ENCODE measurements at regions not wholly inside any gene's neighbourhood (a gene's known extent, or its start where the extent isn't known, plus 50 kb on each side); places are given as distances from the start of the nearest gene placed in this dataset.

- Histone ChIP-seq H3K36me3 (ENCODE audit: insufficient read depth, low read length) (no peaks in the 10 kb centered on the region), H3K9ac (ENCODE audit: low read depth, low read length) (no peak overlapping the region), H3K4me1 (ENCODE audit: insufficient read depth, low read length) (no peaks in the 10 kb centered on the region), H2AFZ (ENCODE audit: low read depth, low read length) (no peak overlapping the region), H3K4me2 (ENCODE audit: insufficient read depth, low read length) (no peak overlapping the region), H3K9me3 (ENCODE audit: insufficient read depth, low read length, severe bottlenecking) (no peaks in the 10 kb centered on the region), H3K79me2 (ENCODE audit: insufficient read depth, low read length) (no peaks in the 10 kb centered on the region), H3K27me3 (ENCODE audit: insufficient read depth, low read length, poor library complexity) (no peaks in the 10 kb centered on the region), H3K27ac (ENCODE audit: low read length) (no peak overlapping the region), H4K20me1 (ENCODE audit: insufficient read depth, low read length) (no peaks in the 10 kb centered on the region), H3K4me3 (ENCODE audit: low read depth in 1 of 2, low read length in 2 of 2) (no peak overlapping the region)
- TF ChIP-seq CTCF (IDR thresholded peaks at IDR 0.05; ENCODE audit: borderline replicate concordance, extremely low read depth, low read length, poor library complexity, severe bottlenecking) (no peak), EZH2 (IDR thresholded peaks at IDR 0.05; ENCODE audit: borderline replicate concordance, low read depth, low read length, severe bottlenecking) (no peak)
- DNase-seq (no peak), ATAC-seq (ENCODE audit: insufficient read depth, low read depth) (no peak)
These were observed 169.6 kb downstream of the TBXT start for GRCh38 chr6:165998072-165998471.

- TF ChIP-seq EZH2 (IDR thresholded peaks at IDR 0.05; ENCODE audit: borderline replicate concordance, low read depth, low read length, severe bottlenecking), result no peak
- TF ChIP-seq CTCF (IDR thresholded peaks at IDR 0.05; ENCODE audit: borderline replicate concordance, extremely low read depth, low read length, poor library complexity, severe bottlenecking), result no peak
These were observed 176.3 kb downstream of the TBXT start for GRCh38 chr6:165991341-165991740.

GRCh38 chr6:165990216-165990615 is 177.4 kb downstream of the TBXT start:
- ATAC-seq (ENCODE audit: insufficient read depth, low read depth), result no peak
- Histone ChIP-seq H4K20me1 (ENCODE audit: insufficient read depth, low read length) (no peaks in the 10 kb centered on the region), H3K4me2 (ENCODE audit: insufficient read depth, low read length) (no peak overlapping the region), H2AFZ (ENCODE audit: low read depth, low read length) (no peak overlapping the region), H3K36me3 (ENCODE audit: insufficient read depth, low read length) (no peaks in the 10 kb centered on the region), H3K27me3 (ENCODE audit: insufficient read depth, low read length, poor library complexity) (no peaks in the 10 kb centered on the region), H3K27ac (ENCODE audit: low read length) (peak overlapping the region; percentile 17; the same call in 1 of the 2 replicates), H3K79me2 (ENCODE audit: insufficient read depth, low read length) (no peaks in the 10 kb centered on the region), H3K9ac (ENCODE audit: low read depth, low read length) (no peak overlapping the region), H3K4me1 (ENCODE audit: insufficient read depth, low read length) (peaks cover 35% of the 10 kb centered on the region), H3K4me3 (ENCODE audit: low read depth in 1 of 2, low read length in 2 of 2) (no peak overlapping the region), H3K9me3 (ENCODE audit: insufficient read depth, low read length, severe bottlenecking) (peaks cover 2% of the 10 kb centered on the region)
- no peak for TF ChIP-seq EZH2 (IDR thresholded peaks at IDR 0.05; ENCODE audit: borderline replicate concordance, low read depth, low read length, severe bottlenecking)
- TF ChIP-seq CTCF (IDR thresholded peaks at IDR 0.05; ENCODE audit: borderline replicate concordance, extremely low read depth, low read length, poor library complexity, severe bottlenecking), result no peak
- DNase-seq, result no peak

More at GRCh38 chr6:165991341-165991740, 176.3 kb downstream of the TBXT start:
- Histone ChIP-seq H4K20me1 (ENCODE audit: insufficient read depth, low read length) (no peaks in the 10 kb centered on the region), H3K27ac (ENCODE audit: low read length) (no peak overlapping the region), H3K4me2 (ENCODE audit: insufficient read depth, low read length) (no peak overlapping the region), H3K4me1 (ENCODE audit: insufficient read depth, low read length) (peaks cover 24% of the 10 kb centered on the region), H3K36me3 (ENCODE audit: insufficient read depth, low read length) (no peaks in the 10 kb centered on the region), H2AFZ (ENCODE audit: low read depth, low read length) (no peak overlapping the region), H3K9me3 (ENCODE audit: insufficient read depth, low read length, severe bottlenecking) (peaks cover 2% of the 10 kb centered on the region), H3K9ac (ENCODE audit: low read depth, low read length) (no peak overlapping the region), H3K4me3 (ENCODE audit: low read depth in 1 of 2, low read length in 2 of 2) (no peak overlapping the region), H3K27me3 (ENCODE audit: insufficient read depth, low read length, poor library complexity) (no peaks in the 10 kb centered on the region), H3K79me2 (ENCODE audit: insufficient read depth, low read length) (no peaks in the 10 kb centered on the region)
- no peak for DNase-seq
- ATAC-seq (ENCODE audit: insufficient read depth, low read depth), result no peak

Measured in DND-41 (cell line).